DOHH2 (cell line): ENCODE measurements at regions not wholly inside any gene's neighbourhood (a gene's known extent, or its start where the extent isn't known, plus 50 kb on each side); places are given as distances from the start of the nearest gene placed in this dataset.

Experiments
- H3F3A ChIP-seq: fragments of 200-600 bp; sonication (generic), shearing (Covaris generic); 2 replicates; pipeline ENCODE4 v1.6.0; 2016; ENCODE audit warnings: antibody characterized with exemption, mild to moderate bottlenecking; ENCODE audit not compliant: control insufficient read depth, insufficient read depth
- H3K27ac ChIP-seq: fragments of 200-600 bp; sonication (generic); 2 replicates; pipeline ENCODE4 v1.5.1; 2014; ENCODE audit warnings: low read depth, mild to moderate bottlenecking, low read length, moderate library complexity
- H3K27me3 ChIP-seq: fragments of 200-600 bp; sonication (generic); 2 replicates; pipeline ENCODE4 v1.6.1; 2014; ENCODE audit warnings: mild to moderate bottlenecking, low read length, mixed read lengths; ENCODE audit not compliant: control insufficient read depth
- H3K36me3 ChIP-seq: fragments of 200-600 bp; sonication (generic); 2 replicates; pipeline ENCODE4 v1.6.1; 2014; ENCODE audit warnings: mild to moderate bottlenecking, low read length, moderate library complexity, mixed read lengths; ENCODE audit not compliant: control insufficient read depth
- H3K4me1 ChIP-seq: fragments of 200-600 bp; sonication (generic); 2 replicates; pipeline ENCODE4 v1.6.1; 2014; ENCODE audit warnings: mild to moderate bottlenecking, low read length, mixed read lengths; ENCODE audit not compliant: control insufficient read depth
- H3K4me2 ChIP-seq: fragments of 200-600 bp; sonication (generic); 2 replicates; pipeline ENCODE4 v1.6.0; 2014; ENCODE audit warnings: mild to moderate bottlenecking, low read length, moderate library complexity
- H3K4me3 ChIP-seq: fragments of 200-600 bp; sonication (generic); 2 replicates; pipeline ENCODE4 v1.5.1; 2014; ENCODE audit warnings: mild to moderate bottlenecking, low read length, mixed read lengths
- H3K79me2 ChIP-seq: fragments of 200-600 bp; sonication (generic); 2 replicates; pipeline ENCODE4 v1.6.1; 2014; ENCODE audit warnings: mild to moderate bottlenecking, low read length, mixed read lengths; ENCODE audit not compliant: control insufficient read depth
- H3K9me2 ChIP-seq: fragments of 200-600 bp; sonication (generic); replicated peaks from 2 replicates; pipeline ENCODE4 v1.6.1; 2014; ENCODE audit warnings: mild to moderate bottlenecking, low read length, mixed read lengths; ENCODE audit not compliant: control insufficient read depth
- H3K9me3 ChIP-seq: fragments of 200-600 bp; sonication (generic); 2 replicates; pipeline ENCODE4 v1.6.1; 2014; ENCODE audit warnings: antibody characterized with exemption, low read length, mixed read lengths; ENCODE audit not compliant: control insufficient read depth, insufficient read depth
- H4K20me1 ChIP-seq: fragments of 200-600 bp; sonication (generic); 2 replicates; pipeline ENCODE4 v1.6.0; 2014; ENCODE audit warnings: low read depth, mild to moderate bottlenecking, antibody characterized with exemption, low read length, moderate library complexity; ENCODE audit not compliant: control insufficient read depth, insufficient read depth
- EZH2phosphoT487 ChIP-seq: fragments of 200-600 bp; sonication (generic); IDR thresholded peaks from 2 replicates; pipeline ENCODE4 v1.6.1; 2017; ENCODE audit warnings: borderline replicate concordance, mild to moderate bottlenecking, antibody characterized with exemption, low read length, moderate library complexity, mixed read lengths
- TF ChIP-seq, protein P1 (sequence below): fragments of 200-600 bp; sonication (generic); IDR thresholded peaks from one replicate; pipeline ENCODE4 v1.5.1; 2014; ENCODE audit warnings: antibody characterized with exemption, mild to moderate bottlenecking, low read depth, low read length; ENCODE audit not compliant: poor library complexity, severe bottlenecking

DNA sequence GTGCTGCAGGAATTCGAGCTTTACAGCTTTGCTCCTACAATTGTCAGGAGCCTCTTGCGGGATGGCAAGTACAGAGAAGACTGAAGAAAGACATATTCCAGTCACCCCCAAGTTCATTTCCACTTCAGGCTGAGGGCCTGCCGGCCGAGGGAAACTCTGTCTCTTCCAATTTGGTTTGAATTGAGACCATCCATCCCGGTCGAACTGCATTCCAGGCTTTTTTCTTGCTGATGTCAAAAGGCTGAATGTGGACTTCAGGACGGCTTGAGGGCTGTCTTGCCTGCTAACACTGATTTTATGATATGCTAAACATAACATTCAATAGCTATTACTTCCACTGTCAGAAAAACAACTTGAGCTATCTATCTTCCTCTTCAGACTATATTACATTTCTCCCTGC is 79.8 kb upstream of the PLXNA2 start:
- no peaks in the 10 kb centered on the region for H3K4me1 ChIP-seq
- H3K4me3 ChIP-seq, result no peak overlapping the region
- no peaks in the 10 kb centered on the region for H3K36me3 ChIP-seq
- H3K79me2 ChIP-seq, result no peaks in the 10 kb centered on the region
- no peaks in the 10 kb centered on the region for H3K27me3 ChIP-seq
- H3K9me2 ChIP-seq, result no peaks in the 10 kb centered on the region
- H3K4me2 ChIP-seq, result no peak overlapping the region
- no peak overlapping the region for H3K27ac ChIP-seq
- no peaks in the 10 kb centered on the region for H4K20me1 ChIP-seq
- H3F3A ChIP-seq, result no peaks in the 10 kb centered on the region
- no peak for TF ChIP-seq EZH2phosphoT487
- TF ChIP-seq, protein P1, sequence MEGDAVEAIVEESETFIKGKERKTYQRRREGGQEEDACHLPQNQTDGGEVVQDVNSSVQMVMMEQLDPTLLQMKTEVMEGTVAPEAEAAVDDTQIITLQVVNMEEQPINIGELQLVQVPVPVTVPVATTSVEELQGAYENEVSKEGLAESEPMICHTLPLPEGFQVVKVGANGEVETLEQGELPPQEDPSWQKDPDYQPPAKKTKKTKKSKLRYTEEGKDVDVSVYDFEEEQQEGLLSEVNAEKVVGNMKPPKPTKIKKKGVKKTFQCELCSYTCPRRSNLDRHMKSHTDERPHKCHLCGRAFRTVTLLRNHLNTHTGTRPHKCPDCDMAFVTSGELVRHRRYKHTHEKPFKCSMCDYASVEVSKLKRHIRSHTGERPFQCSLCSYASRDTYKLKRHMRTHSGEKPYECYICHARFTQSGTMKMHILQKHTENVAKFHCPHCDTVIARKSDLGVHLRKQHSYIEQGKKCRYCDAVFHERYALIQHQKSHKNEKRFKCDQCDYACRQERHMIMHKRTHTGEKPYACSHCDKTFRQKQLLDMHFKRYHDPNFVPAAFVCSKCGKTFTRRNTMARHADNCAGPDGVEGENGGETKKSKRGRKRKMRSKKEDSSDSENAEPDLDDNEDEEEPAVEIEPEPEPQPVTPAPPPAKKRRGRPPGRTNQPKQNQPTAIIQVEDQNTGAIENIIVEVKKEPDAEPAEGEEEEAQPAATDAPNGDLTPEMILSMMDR, result no peak
- no peaks in the 10 kb centered on the region for H3K9me3 ChIP-seq

DNA sequence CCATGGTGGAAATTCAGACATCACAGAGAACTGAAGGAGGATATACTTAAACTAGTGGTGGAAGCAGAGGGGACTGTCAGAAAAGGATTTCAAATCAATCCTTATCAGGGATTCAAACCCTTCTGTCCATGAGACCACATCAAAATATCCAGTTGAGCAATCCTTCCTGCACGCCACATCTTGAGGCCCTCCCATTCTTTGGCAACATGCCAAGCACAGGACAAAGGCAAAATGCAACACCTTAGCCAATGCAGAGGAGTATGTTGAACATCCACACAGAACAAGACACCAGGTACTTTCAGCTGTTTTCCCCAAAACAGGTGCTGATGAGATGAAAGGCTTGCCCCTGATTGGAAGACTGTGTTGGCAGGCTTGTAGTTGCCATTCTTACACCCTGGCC is 81.8 kb upstream of the PLXNA2 start:
- no peak overlapping the region for H3K4me3 ChIP-seq
- TF ChIP-seq EZH2phosphoT487, result no peak
- TF ChIP-seq, protein P1, result no peak
- no peaks in the 10 kb centered on the region for H3K9me3 ChIP-seq
- H4K20me1 ChIP-seq, result no peaks in the 10 kb centered on the region
- H3K27ac ChIP-seq, result no peak overlapping the region
- H3K27me3 ChIP-seq, result no peaks in the 10 kb centered on the region
- H3F3A ChIP-seq, result no peaks in the 10 kb centered on the region
- no peaks in the 10 kb centered on the region for H3K4me1 ChIP-seq
- no peaks in the 10 kb centered on the region for H3K36me3 ChIP-seq
- no peaks in the 10 kb centered on the region for H3K9me2 ChIP-seq
- H3K4me2 ChIP-seq, result no peak overlapping the region
- H3K79me2 ChIP-seq, result no peaks in the 10 kb centered on the region

DNA sequence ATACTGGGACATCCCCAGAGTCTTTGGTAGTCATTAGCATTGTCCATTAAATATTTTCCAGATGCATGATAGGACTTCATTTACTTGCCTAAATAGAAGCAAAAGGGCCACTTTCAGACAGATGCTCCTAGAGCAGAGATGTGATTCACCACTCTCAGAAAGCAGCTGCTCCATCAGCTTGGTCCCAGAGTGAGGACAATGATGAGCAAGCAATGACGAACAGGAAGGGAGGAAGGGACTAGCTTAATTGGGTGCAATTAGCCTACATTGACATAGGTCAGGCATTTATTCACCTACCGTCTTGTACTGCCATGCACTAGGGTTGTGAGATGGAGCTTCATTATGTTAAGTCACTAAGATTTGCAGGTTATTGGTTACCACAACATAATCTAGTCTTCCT is 85.1 kb upstream of the PLXNA2 start:
- Histone ChIP-seq H3K9me3 (no peaks in the 10 kb centered on the region), H3K27me3 (no peaks in the 10 kb centered on the region; the same call in 1 of the 2 replicates), H4K20me1 (no peaks in the 10 kb centered on the region), H3K27ac (no peak overlapping the region), H3K4me3 (no peak overlapping the region), H3K4me2 (no peak overlapping the region), H3K79me2 (no peaks in the 10 kb centered on the region), H3K4me1 (no peaks in the 10 kb centered on the region), H3K36me3 (no peaks in the 10 kb centered on the region), H3K9me2 (no peaks in the 10 kb centered on the region), H3F3A (no peaks in the 10 kb centered on the region)
- TF ChIP-seq EZH2phosphoT487, result no peak
- TF ChIP-seq, protein P1, result no peak
